K562 (cell line): ENCODE measurements at regions not wholly inside any gene's neighbourhood (a gene's known extent, or its start where the extent isn't known, plus 50 kb on each side); places are given as distances from the start of the nearest gene placed in this dataset.

ENCODE experiments used
- ATAC-seq: fragments of 200-7000 bp; cut with Tn5 transposase; 3 replicates; pipeline ENCODE4 v1.9.1; 2020; ENCODE audit warnings: moderate library complexity
- BruUV-seq: library from RNA; stranded (reverse); fragments of 400-500 nt; replicated peaks from 2 replicates; lab custom pipeline; 2021; lab: Mats Ljungman, UMichigan
- CTCF ChIA-PET: fragments of 300-600 bp; formaldehyde crosslinking; extraction: SDS; loops from one replicate; lab custom pipeline; 2021; ENCODE audit warnings: low intra/inter-chr PET ratio; lab: Yijun Ruan, JAX
- POLR2A ChIA-PET: fragments of 300-600, 350-650 bp; sonication (Branson Sonifier 250); formaldehyde crosslinking; extraction: SDS; loops from one replicate; lab custom pipeline; 2021; ENCODE audit warnings: antibody characterized with exemption, inconsistent platforms; lab: Yijun Ruan, JAX
- DNase-seq, 4 experiments: peaks; one replicate each; pipeline versions ENCODE4 v3.0.0 to v3.0.0-alpha.2; 2011 to 2018; ENCODE audit warnings: low spot score in 3 of 4, mixed read lengths in 3 of 4; ENCODE audit errors: extremely low read depth in 1 of 4
- FAIRE-seq: peaks from 2 replicates; lab custom pipeline; 2011; peaks lifted over from hg19 to GRCh38; lab: Jason Lieb, UNC
- H2AFZ ChIP-seq: 2 replicates; pipeline ENCODE4 v1.6.0; 2011; ENCODE audit warnings: low read depth, low read length, control low read depth, inconsistent platforms
- H3K27ac ChIP-seq: fragments of 200-600 bp; 3 replicates; pipeline ENCODE4 v1.8.0; 2011; ENCODE audit warnings: low read depth, mild to moderate bottlenecking, control low read depth, inconsistent platforms, low read length, moderate library complexity, mixed read lengths; ENCODE audit errors: extremely low read depth
- H3K27me3 ChIP-seq, 2 experiments: fragments of 300-600 bp in 1 of 2; 2 replicates in 1 of 2; 3 replicates in 1 of 2; pipeline versions ENCODE4 v1.6.0 to v1.8.0; 2011; ENCODE audit warnings: inconsistent platforms in 2 of 2, low read length in 2 of 2, mild to moderate bottlenecking in 1 of 2, mixed read lengths in 1 of 2, moderate library complexity in 1 of 2; ENCODE audit not compliant: control insufficient read depth in 2 of 2, insufficient read depth in 2 of 2
- H3K36me3 ChIP-seq: fragments of 300-600 bp; 3 replicates; pipeline ENCODE4 v1.8.0; 2011; ENCODE audit warnings: mild to moderate bottlenecking, low read length, inconsistent platforms; ENCODE audit not compliant: control insufficient read depth, insufficient read depth
- H3K4me1 ChIP-seq, 2 experiments: fragments of 200-600 bp in 1 of 2; replicated peaks in 1 of 2; 2 replicates in 1 of 2; 3 replicates in 1 of 2; pipeline versions ENCODE4 v1.5.1 to v1.8.0; 2011; ENCODE audit warnings: inconsistent platforms in 2 of 2, low read length in 2 of 2, mild to moderate bottlenecking in 1 of 2, mixed read lengths in 1 of 2, moderate library complexity in 1 of 2; ENCODE audit not compliant: control insufficient read depth in 2 of 2, insufficient read depth in 2 of 2
- H3K4me2 ChIP-seq: 2 replicates; pipeline ENCODE4 v1.6.1; 2011; ENCODE audit warnings: low read length, control low read depth, inconsistent platforms, mixed read lengths; ENCODE audit not compliant: insufficient read depth
- H3K4me3 ChIP-seq: fragments of 200-600 bp; sonication (generic), shearing (Covaris generic); 2 replicates; pipeline ENCODE4 v1.5.1; 2016; ENCODE audit warnings: control low read depth, inconsistent platforms
- H3K79me2 ChIP-seq: fragments of 200-600 bp; 3 replicates; pipeline ENCODE4 v1.8.0; 2011; ENCODE audit warnings: low read length, inconsistent platforms; ENCODE audit not compliant: control insufficient read depth, insufficient read depth
- H3K9ac ChIP-seq, 2 experiments: 2 replicates each; pipeline versions ENCODE4 v1.6.0 to v1.6.1; 2011; ENCODE audit warnings: low read depth in 2 of 2, low read length in 2 of 2, control low read depth in 1 of 2, inconsistent platforms in 1 of 2, mild to moderate bottlenecking in 1 of 2, mixed read lengths in 1 of 2; ENCODE audit not compliant: insufficient read depth in 1 of 2
- H3K9me1 ChIP-seq: one replicate; pipeline ENCODE4 v1.6.0; 2011; ENCODE audit warnings: inconsistent platforms, mild to moderate bottlenecking, low read length, moderate library complexity; ENCODE audit not compliant: control insufficient read depth, insufficient read depth
- H3K9me3 ChIP-seq: replicated peaks from 2 replicates; pipeline ENCODE4 v1.5.1; 2011; ENCODE audit warnings: low read depth, low read length, inconsistent platforms; ENCODE audit not compliant: control insufficient read depth, insufficient read depth
- H4K20me1 ChIP-seq: replicated peaks from 2 replicates; pipeline ENCODE4 v1.6.1; 2011; ENCODE audit warnings: low read length, inconsistent platforms, mixed read lengths; ENCODE audit not compliant: control insufficient read depth, insufficient read depth
- ARID2 ChIP-seq: fragments of 450-650 bp; IDR thresholded peaks from 2 replicates; pipeline ENCODE4 v1.6.1; 2017; ENCODE audit warnings: antibody characterized with exemption, mild to moderate bottlenecking
- BCL6 ChIP-seq: fragments of 250-450 bp; sonication (Bioruptor Pico); IDR thresholded peaks from 2 replicates; pipeline ENCODE4 v1.4.0; 2020
- BCOR ChIP-seq: fragments of 450-650 bp; IDR thresholded peaks from 2 replicates; pipeline ENCODE4 v1.6.1; 2016
- ETV1 ChIP-seq: fragments of 450-650 bp; conservative IDR thresholded peaks from 2 replicates; pipeline ENCODE4 v1.6.1; 2016; ENCODE audit warnings: missing genetic modification characterization, control low read depth, low read depth, missing compliant biosample characterization
- FOXK1 ChIP-seq: sonication (generic); formaldehyde crosslinking; IDR thresholded peaks from 2 replicates; pipeline ENCODE4 v1.8.0; 2022; ENCODE audit warnings: missing genetic modification reagents, mild to moderate bottlenecking, borderline replicate concordance
- NUFIP1 ChIP-seq: fragments of 450-650 bp; IDR thresholded peaks from 2 replicates; pipeline ENCODE4 v1.6.1; 2018; ENCODE audit not compliant: partially characterized antibody
- RBM34 ChIP-seq: fragments of 200-400 bp; formaldehyde crosslinking; IDR thresholded peaks from 2 replicates; pipeline ENCODE4 v1.6.1; 2018; ENCODE audit warnings: low read length, borderline replicate concordance; ENCODE audit not compliant: insufficient read depth
- SIN3A ChIP-seq, 2 experiments: fragments of 150-350 bp in 1 of 2; IDR thresholded peaks; 2 replicates each; pipeline ENCODE4 v1.6.1; 2011 to 2016; ENCODE audit warnings: borderline replicate concordance in 2 of 2, low read depth in 2 of 2, low read length in 2 of 2, mild to moderate bottlenecking in 2 of 2, moderate library complexity in 2 of 2; ENCODE audit not compliant: control insufficient read depth in 1 of 2
- ZC3H11A ChIP-seq: IDR thresholded peaks from 2 replicates; pipeline ENCODE4 v1.6.1; 2012; ENCODE audit warnings: low read depth, low read length, improper control_type of control experiment
- ZFP36 ChIP-seq: fragments of 150-350 bp; IDR thresholded peaks from 2 replicates; pipeline ENCODE4 v1.6.1; 2018; ENCODE audit warnings: low read length, low read depth; ENCODE audit not compliant: partially characterized antibody
- WGBS: fragments of 100-300 bp; shearing (Covaris generic); methylation state at CpG from one replicate; pipeline ENCODE4 v1.1.6; 2016; ENCODE audit warnings: low coverage, mixed read lengths; ENCODE audit not compliant: insufficient coverage; ENCODE audit errors: missing lambda C conversion rate; 5-methylcytosine and 5-hydroxymethylcytosine counted together
- in situ Hi-C: fragments of 300-500 bp; cut with MboI; formaldehyde crosslinking; loops from 4 replicates; pipeline ENCODE4 v1.15.0; 2018; ENCODE audit warnings: inconsistent platforms, mixed read lengths
- intact Hi-C: fragments of 100-400 bp; cut with micrococcal nuclease; formaldehyde crosslinking; loops from 2 replicates; pipeline ENCODE4 v1.14.2; 2022
- TF ChIP-seq, protein P1 (sequence below): IDR thresholded peaks from 2 replicates; pipeline ENCODE4 v1.6.1; 2011; ENCODE audit warnings: borderline replicate concordance, low read depth, mild to moderate bottlenecking, moderate library complexity, low read length; ENCODE audit not compliant: insufficient read depth, poor library complexity, severe bottlenecking
- TF ChIP-seq, protein P2 (sequence below), 2 experiments: fragments of 450-650 bp in 1 of 2; sonication (generic) in 1 of 2; formaldehyde crosslinking in 1 of 2; IDR thresholded peaks in 1 of 2; conservative IDR thresholded peaks in 1 of 2; 2 replicates each; pipeline versions ENCODE4 v1.6.1 to v1.8.1; 2016 to 2023; ENCODE audit warnings: mild to moderate bottlenecking in 2 of 2, moderate library complexity in 2 of 2, inconsistent platforms in 1 of 2, missing genetic modification reagents in 1 of 2
- TF ChIP-seq, protein P3 (sequence below): fragments of 450-650 bp; formaldehyde crosslinking; IDR thresholded peaks from 2 replicates; pipeline ENCODE4 v1.4.0; 2022; ENCODE audit warnings: missing genetic modification characterization

- TF ChIP-seq, protein P1, sequence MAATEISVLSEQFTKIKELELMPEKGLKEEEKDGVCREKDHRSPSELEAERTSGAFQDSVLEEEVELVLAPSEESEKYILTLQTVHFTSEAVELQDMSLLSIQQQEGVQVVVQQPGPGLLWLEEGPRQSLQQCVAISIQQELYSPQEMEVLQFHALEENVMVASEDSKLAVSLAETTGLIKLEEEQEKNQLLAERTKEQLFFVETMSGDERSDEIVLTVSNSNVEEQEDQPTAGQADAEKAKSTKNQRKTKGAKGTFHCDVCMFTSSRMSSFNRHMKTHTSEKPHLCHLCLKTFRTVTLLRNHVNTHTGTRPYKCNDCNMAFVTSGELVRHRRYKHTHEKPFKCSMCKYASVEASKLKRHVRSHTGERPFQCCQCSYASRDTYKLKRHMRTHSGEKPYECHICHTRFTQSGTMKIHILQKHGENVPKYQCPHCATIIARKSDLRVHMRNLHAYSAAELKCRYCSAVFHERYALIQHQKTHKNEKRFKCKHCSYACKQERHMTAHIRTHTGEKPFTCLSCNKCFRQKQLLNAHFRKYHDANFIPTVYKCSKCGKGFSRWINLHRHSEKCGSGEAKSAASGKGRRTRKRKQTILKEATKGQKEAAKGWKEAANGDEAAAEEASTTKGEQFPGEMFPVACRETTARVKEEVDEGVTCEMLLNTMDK, result no peak
- TF ChIP-seq ZFP36 (no peak), FOXK1 (CRISPR knock-in tag) (no peak)
Measured at GRCh38 chr5:152116934-152117333, 192.3 kb upstream of the GLRA1 start (continued).

DNA sequence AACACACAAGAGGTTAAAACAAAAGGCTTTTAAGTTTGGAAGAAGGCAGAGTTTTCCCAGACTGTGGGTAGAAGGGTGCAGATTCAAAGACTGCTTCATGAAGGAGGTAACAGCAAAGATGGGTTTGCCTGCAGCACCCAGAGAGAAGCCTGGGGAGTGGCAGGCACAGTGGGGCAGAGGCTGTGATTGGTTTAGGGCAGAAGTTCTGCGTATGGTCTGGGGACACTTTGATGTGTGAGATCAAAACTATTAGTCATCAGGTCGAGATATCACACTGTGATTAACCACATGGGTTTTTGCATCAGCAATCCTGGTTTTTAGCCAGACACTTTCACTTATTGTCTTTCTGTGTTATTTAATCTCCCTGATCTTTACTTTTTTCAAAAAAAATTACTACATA is 188.8 kb upstream of the GLRA1 start:
- BruUV-seq, result no TSS peak
- no peak for ATAC-seq
- H3K27me3 ChIP-seq, result no peaks in the 10 kb centered on the region
- in situ Hi-C loops (no loop called here), intact Hi-C loops (no loop called here)
- TF ChIP-seq ETV1 (no peak), BCOR (no peak), SIN3A (IDR thresholded peaks at IDR 0.05; ENCODE audit: borderline replicate concordance in 2 of 2, control insufficient read depth in 1 of 2, low read depth in 2 of 2, low read length in 2 of 2) (no peak), ARID2 (no peak), ZC3H11A (no peak), RBM34 (no peak), BCL6 (CRISPR knock-in tag) (no peak), NUFIP1 (no peak)
- TF ChIP-seq, protein P2, sequence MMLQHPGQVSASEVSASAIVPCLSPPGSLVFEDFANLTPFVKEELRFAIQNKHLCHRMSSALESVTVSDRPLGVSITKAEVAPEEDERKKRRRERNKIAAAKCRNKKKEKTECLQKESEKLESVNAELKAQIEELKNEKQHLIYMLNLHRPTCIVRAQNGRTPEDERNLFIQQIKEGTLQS (IDR thresholded peaks at IDR 0.05), result no peak
- TF ChIP-seq, protein P2 (CRISPR knock-in tag; conservative IDR thresholded peaks at IDR 0.05), result no peak
- TF ChIP-seq, protein P3, sequence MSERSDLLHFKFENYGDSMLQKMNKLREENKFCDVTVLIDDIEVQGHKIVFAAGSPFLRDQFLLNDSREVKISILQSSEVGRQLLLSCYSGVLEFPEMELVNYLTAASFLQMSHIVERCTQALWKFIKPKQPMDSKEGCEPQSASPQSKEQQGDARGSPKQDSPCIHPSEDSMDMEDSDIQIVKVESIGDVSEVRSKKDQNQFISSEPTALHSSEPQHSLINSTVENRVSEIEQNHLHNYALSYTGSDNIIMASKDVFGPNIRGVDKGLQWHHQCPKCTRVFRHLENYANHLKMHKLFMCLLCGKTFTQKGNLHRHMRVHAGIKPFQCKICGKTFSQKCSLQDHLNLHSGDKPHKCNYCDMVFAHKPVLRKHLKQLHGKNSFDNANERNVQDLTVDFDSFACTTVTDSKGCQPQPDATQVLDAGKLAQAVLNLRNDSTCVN, result no peak
- H3K79me2 ChIP-seq, result no peaks in the 10 kb centered on the region
- FAIRE-seq, result no peak
- WGBS, result 4% methylated on average over 2 of the region's 2 CpGs
- no peaks in the 10 kb centered on the region for H4K20me1 ChIP-seq
- no peak overlapping the region for H2AFZ ChIP-seq
- H3K4me2 ChIP-seq, result no peak overlapping the region
- ChIA-PET CTCF (no interaction called here), POLR2A (no interaction called here)
- H3K36me3 ChIP-seq, result no peaks in the 10 kb centered on the region
- no peak overlapping the region for H3K9ac ChIP-seq
- no peaks in the 10 kb centered on the region for H3K9me1 ChIP-seq
- DNase-seq, result no peak
- H3K27ac ChIP-seq, result no peak overlapping the region
- H3K4me1 ChIP-seq, result no peaks in the 10 kb centered on the region
- H3K4me3 ChIP-seq, result no peak overlapping the region
- H3K9me3 ChIP-seq, result no peaks in the 10 kb centered on the region
